Keratinocyte (primary cell): ENCODE measurements at regions not wholly inside any gene's neighbourhood (a gene's known extent, or its start where the extent isn't known, plus 50 kb on each side); places are given as distances from the start of the nearest gene placed in this dataset.

Source experiments
- DNase-seq: peaks from one replicate; pipeline ENCODE4 v3.0.0-alpha.2; 2011; ENCODE audit warnings: low read depth, missing footprints, low spot score
- FAIRE-seq: peaks from 2 replicates; lab custom pipeline; 2011; peaks lifted over from hg19 to GRCh38; lab: Jason Lieb, UNC
- H2AFZ ChIP-seq: 2 replicates; pipeline ENCODE4 v1.6.0; 2012; ENCODE audit warnings: low read length, control low read depth, inconsistent platforms; ENCODE audit not compliant: control insufficient read depth
- H3K27ac ChIP-seq: 2 replicates; pipeline ENCODE4 v1.5.1; 2011; ENCODE audit warnings: low read length; ENCODE audit not compliant: control insufficient read depth, insufficient read depth
- H3K27me3 ChIP-seq: 3 replicates; pipeline ENCODE4 v1.6.0; 2011; ENCODE audit warnings: low read length; ENCODE audit not compliant: control insufficient read depth, insufficient read depth; ENCODE audit errors: extremely low read depth
- H3K36me3 ChIP-seq, 2 experiments: 2 replicates in 1 of 2; 3 replicates in 1 of 2; pipeline ENCODE4 v1.5.1; 2011; ENCODE audit warnings: low read length in 2 of 2, mild to moderate bottlenecking in 1 of 2; ENCODE audit not compliant: control insufficient read depth in 2 of 2, insufficient read depth in 2 of 2; ENCODE audit errors: extremely low read depth in 1 of 2
- H3K4me1 ChIP-seq: 3 replicates; pipeline ENCODE4 v1.5.1; 2011; ENCODE audit warnings: low read length; ENCODE audit not compliant: control insufficient read depth, insufficient read depth; ENCODE audit errors: extremely low read depth
- H3K4me2 ChIP-seq: 3 replicates; pipeline ENCODE4 v1.6.0; 2011; ENCODE audit warnings: low read depth, low read length; ENCODE audit not compliant: control insufficient read depth, insufficient read depth; ENCODE audit errors: extremely low read depth
- H3K4me3 ChIP-seq, 3 experiments: fragments of 200-600 bp in 1 of 3; sonication (generic) in 1 of 3; 2 replicates in 2 of 3; 3 replicates in 1 of 3; pipeline ENCODE4 v1.5.1; 2011 to 2016; ENCODE audit warnings: low read length in 3 of 3, mild to moderate bottlenecking in 3 of 3, control low read depth in 2 of 3, inconsistent platforms in 1 of 3, low read depth in 1 of 3, mixed read lengths in 1 of 3, mixed run types in 1 of 3, moderate library complexity in 1 of 3; ENCODE audit not compliant: control insufficient read depth in 2 of 3, insufficient read depth in 2 of 3; ENCODE audit errors: extremely low read depth in 1 of 3
- H3K79me2 ChIP-seq: 2 replicates; pipeline ENCODE4 v1.6.0; 2012; ENCODE audit warnings: low read length; ENCODE audit not compliant: control insufficient read depth, insufficient read depth
- H3K9ac ChIP-seq: 3 replicates; pipeline ENCODE4 v1.6.0; 2011; ENCODE audit warnings: low read length; ENCODE audit not compliant: control insufficient read depth, insufficient read depth; ENCODE audit errors: extremely low read depth
- H3K9me1 ChIP-seq: 3 replicates; pipeline ENCODE4 v1.6.0; 2011; ENCODE audit warnings: low read length; ENCODE audit not compliant: control insufficient read depth, insufficient read depth; ENCODE audit errors: extremely low read depth
- H3K9me3 ChIP-seq: 2 replicates; pipeline ENCODE4 v1.5.1; 2012; ENCODE audit warnings: low read depth, low read length; ENCODE audit not compliant: control insufficient read depth
- H4K20me1 ChIP-seq: 3 replicates; pipeline ENCODE4 v1.6.0; 2011; ENCODE audit warnings: low read length; ENCODE audit not compliant: control insufficient read depth, insufficient read depth; ENCODE audit errors: extremely low read depth
- EZH2 ChIP-seq: IDR thresholded peaks from one replicate; pipeline ENCODE4 v1.6.1; 2012; ENCODE audit warnings: inconsistent platforms, mild to moderate bottlenecking, low read length, moderate library complexity
- dilution Hi-C: fragments of 300-500 bp; cut with MboI; formaldehyde crosslinking; loops from one replicate; pipeline ENCODE4 v1.7.0; 2020; ENCODE audit warnings: low sequenced_read_pairs; ENCODE audit not compliant: extremely low pct_ligation_motif_present
- TF ChIP-seq, protein P1 (sequence below), 3 experiments: IDR thresholded peaks in 1 of 3; conservative IDR thresholded peaks in 1 of 3; optimal IDR thresholded peaks in 1 of 3; 2 replicates in 2 of 3; 3 replicates in 1 of 3; pipeline versions ENCODE3 to v1.5.1; 2011; ENCODE audit warnings: low read length in 3 of 3, mild to moderate bottlenecking in 3 of 3, moderate library complexity in 2 of 3, control low read depth in 1 of 3, inconsistent platforms in 1 of 3; ENCODE audit not compliant: insufficient read depth in 2 of 3; ENCODE audit errors: extremely low read depth in 1 of 3

DNA sequence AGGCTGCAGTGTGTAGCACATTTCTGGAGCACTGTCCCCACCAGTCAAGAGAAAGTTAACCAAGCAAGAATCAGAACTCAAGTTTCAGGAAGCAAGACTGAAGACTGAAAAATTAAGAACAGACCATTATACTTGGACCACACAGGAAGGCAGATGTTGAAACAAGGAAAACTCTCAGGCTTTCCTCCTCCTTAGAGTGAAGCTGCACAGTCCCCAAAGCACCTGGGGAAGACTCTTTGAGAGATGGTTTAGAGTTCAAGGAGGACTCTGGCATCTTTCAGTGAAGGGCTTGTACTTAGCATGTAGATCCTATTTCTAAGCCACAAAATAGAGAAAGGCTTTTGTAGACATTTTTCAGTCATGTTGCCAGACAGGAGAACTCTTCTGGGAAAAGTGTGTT is 113.7 kb upstream of the KCTD3 start:
- Histone ChIP-seq H3K4me2 (no peak overlapping the region), H2AFZ (no peak overlapping the region), H3K9me3 (no peaks in the 10 kb centered on the region), H3K27ac (no peak overlapping the region), H3K4me1 (peaks cover 3% of the 10 kb centered on the region), H3K4me3 (no peak overlapping the region), H4K20me1 (no peaks in the 10 kb centered on the region), H3K36me3 (no peaks in the 10 kb centered on the region), H3K27me3 (no peaks in the 10 kb centered on the region), H3K9me1 (no peaks in the 10 kb centered on the region), H3K79me2 (no peaks in the 10 kb centered on the region), H3K9ac (no peak overlapping the region)
- TF ChIP-seq, protein P1, sequence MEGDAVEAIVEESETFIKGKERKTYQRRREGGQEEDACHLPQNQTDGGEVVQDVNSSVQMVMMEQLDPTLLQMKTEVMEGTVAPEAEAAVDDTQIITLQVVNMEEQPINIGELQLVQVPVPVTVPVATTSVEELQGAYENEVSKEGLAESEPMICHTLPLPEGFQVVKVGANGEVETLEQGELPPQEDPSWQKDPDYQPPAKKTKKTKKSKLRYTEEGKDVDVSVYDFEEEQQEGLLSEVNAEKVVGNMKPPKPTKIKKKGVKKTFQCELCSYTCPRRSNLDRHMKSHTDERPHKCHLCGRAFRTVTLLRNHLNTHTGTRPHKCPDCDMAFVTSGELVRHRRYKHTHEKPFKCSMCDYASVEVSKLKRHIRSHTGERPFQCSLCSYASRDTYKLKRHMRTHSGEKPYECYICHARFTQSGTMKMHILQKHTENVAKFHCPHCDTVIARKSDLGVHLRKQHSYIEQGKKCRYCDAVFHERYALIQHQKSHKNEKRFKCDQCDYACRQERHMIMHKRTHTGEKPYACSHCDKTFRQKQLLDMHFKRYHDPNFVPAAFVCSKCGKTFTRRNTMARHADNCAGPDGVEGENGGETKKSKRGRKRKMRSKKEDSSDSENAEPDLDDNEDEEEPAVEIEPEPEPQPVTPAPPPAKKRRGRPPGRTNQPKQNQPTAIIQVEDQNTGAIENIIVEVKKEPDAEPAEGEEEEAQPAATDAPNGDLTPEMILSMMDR (optimal IDR thresholded peaks at IDR 0.05 in 1 of 3, IDR thresholded peaks at IDR 0.05 in 1 of 3, conservative IDR thresholded peaks at IDR 0.05 in 1 of 3; ENCODE audit: extremely low read depth in 1 of 3, insufficient read depth in 2 of 3, low read length in 3 of 3) = no peak
- no peak for TF ChIP-seq EZH2
- no peak for DNase-seq
- dilution Hi-C loops = no loop called here
- FAIRE-seq = no peak

DNA sequence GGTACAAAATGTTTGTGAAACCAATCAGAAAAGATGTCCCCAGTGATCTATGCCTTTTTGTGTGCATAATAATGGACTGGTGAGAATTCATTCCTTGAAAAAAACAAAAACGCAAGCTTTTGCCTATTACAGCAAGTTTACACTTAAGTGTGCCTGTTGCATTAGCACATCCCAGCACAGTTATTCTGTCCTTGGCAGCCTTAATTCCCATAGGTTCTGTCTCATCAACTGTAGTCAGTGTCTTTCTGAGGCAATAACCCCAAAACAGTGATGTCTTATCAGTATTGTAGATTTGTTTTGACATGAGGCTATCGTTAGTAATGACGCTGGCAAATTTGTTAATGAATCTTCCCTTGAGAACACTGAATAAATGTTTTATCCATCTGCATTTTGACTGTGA is 109.9 kb upstream of the KCTD3 start:
- dilution Hi-C loops = no loop called here
- no peak for TF ChIP-seq EZH2
- TF ChIP-seq, protein P1 (optimal IDR thresholded peaks at IDR 0.05 in 1 of 3, IDR thresholded peaks at IDR 0.05 in 1 of 3, conservative IDR thresholded peaks at IDR 0.05 in 1 of 3; ENCODE audit: extremely low read depth in 1 of 3, insufficient read depth in 2 of 3, low read length in 3 of 3) = no peak
- Histone ChIP-seq H3K9me1 (no peaks in the 10 kb centered on the region), H2AFZ (no peak overlapping the region), H3K4me1 (no peaks in the 10 kb centered on the region), H4K20me1 (no peaks in the 10 kb centered on the region), H3K4me3 (no peak overlapping the region), H3K79me2 (no peaks in the 10 kb centered on the region), H3K9me3 (no peaks in the 10 kb centered on the region), H3K27me3 (no peaks in the 10 kb centered on the region), H3K4me2 (no peak overlapping the region), H3K36me3 (no peaks in the 10 kb centered on the region), H3K27ac (no peak overlapping the region), H3K9ac (no peak overlapping the region)
- DNase-seq = no peak
- FAIRE-seq = no peak
